Cardiac fibroblast (primary cell): ENCODE measurements at regions not wholly inside any gene's neighbourhood (a gene's known extent, or its start where the extent isn't known, plus 50 kb on each side); places are given as distances from the start of the nearest gene placed in this dataset.

ENCODE experiments used
- DNase-seq, 2 donors: peaks; one replicate each; pipeline versions ENCODE4 v3.0.0 to v3.0.0-alpha.2; 2010; ENCODE audit warnings: low read depth in 2 of 2
- H3K4me3 ChIP-seq, 2 donors: replicated peaks in 1 of 2; 1 replicate in 1 of 2; 2 replicates in 1 of 2; pipeline ENCODE4 v1.5.1; 2011; ENCODE audit warnings: low read depth in 2 of 2, low read length in 2 of 2, mild to moderate bottlenecking in 2 of 2, moderate library complexity in 1 of 2
- TF ChIP-seq, protein P1 (sequence below): IDR thresholded peaks from one replicate; pipeline ENCODE4 v1.5.1; 2011; ENCODE audit warnings: low read depth, mild to moderate bottlenecking, low read length, inconsistent platforms

DNA sequence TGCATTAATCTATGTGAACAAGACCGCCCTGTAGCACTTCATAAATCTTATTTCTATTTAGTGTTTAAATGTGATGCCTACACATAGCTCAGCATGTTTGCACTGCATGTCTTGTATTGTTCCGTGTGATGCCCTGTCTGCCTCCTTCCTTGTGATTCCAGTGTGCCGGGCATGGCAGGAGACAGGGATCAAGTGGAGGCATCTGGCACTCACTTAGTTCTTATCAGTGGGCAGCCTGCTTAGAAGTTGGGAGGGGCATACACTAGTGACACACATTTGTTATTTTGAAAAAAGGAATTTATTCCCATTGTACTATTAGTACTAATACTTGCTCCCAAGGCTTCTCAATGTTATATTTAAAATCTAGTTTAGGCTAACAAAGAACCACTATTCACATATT is 176.4 kb downstream of the KCNA5 start:
- DNase-seq, result no peak
- H3K4me3 ChIP-seq, result no peak overlapping the region
- TF ChIP-seq, protein P1, sequence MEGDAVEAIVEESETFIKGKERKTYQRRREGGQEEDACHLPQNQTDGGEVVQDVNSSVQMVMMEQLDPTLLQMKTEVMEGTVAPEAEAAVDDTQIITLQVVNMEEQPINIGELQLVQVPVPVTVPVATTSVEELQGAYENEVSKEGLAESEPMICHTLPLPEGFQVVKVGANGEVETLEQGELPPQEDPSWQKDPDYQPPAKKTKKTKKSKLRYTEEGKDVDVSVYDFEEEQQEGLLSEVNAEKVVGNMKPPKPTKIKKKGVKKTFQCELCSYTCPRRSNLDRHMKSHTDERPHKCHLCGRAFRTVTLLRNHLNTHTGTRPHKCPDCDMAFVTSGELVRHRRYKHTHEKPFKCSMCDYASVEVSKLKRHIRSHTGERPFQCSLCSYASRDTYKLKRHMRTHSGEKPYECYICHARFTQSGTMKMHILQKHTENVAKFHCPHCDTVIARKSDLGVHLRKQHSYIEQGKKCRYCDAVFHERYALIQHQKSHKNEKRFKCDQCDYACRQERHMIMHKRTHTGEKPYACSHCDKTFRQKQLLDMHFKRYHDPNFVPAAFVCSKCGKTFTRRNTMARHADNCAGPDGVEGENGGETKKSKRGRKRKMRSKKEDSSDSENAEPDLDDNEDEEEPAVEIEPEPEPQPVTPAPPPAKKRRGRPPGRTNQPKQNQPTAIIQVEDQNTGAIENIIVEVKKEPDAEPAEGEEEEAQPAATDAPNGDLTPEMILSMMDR, result no peak

DNA sequence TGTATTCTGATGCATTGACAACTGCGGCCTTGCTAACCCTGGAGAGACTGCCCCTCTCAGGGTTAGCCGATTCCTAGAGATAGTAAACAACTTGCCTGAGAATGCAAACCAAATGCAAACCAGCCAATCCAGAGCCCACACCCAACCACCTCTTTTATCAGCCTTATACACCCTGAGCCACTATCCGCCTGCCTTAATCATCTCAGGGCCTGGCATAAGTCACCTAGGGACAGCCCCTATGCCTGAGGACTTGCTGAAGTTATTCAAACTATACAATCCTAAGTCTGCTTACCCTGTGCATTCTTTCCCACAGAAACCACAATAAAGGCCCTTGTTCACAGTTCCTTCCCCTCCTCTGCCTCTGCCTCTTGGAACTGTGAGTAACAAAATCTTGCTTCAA is 177.2 kb downstream of the KCNA5 start:
- no peak overlapping the region for H3K4me3 ChIP-seq
- TF ChIP-seq, protein P1, result no peak
- DNase-seq, result no peak

DNA sequence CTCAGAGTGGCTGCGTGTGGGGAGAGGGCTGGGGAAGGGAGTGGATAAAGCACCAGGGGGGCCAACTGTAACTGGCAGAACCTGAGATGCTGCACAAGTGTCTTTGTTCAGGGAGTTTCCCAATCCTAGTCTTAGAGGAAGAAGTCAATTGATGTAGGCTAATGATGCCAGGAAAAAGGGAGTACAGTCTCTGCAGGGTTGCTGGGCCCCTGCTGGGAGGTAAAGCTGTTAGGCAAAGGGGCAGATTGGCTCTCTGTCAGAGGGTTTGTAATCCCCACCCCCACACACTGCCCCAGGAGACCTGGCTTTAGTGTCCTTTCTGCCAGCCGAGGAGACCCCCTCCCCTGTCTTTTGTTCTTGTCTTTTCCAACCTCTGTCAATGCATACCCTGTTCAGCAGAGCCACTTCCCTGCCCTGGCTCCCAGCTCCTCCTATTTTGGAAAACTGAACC is 178.4 kb downstream of the KCNA5 start:
- H3K4me3 ChIP-seq, result no peak overlapping the region
- TF ChIP-seq, protein P1, result no peak
- no peak for DNase-seq

DNA sequence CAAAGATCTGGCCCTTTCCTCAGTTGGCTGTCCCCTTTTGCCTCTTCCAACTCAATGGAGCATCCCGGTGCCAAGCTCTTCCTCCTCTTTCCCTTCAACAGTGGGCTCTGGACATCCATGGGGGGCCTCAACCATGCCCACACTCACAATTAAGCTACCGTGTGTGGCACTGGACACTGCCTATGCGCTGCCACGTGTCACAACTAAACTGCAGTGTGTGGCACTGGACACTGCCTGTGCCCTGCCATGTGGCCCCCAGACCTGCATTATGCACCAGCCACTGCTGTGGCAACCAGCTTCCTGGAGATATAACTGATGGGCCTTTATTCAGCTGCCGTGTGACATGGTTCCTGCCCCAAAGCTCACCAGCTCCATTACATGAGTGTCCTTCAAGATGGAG is 179.1 kb downstream of the KCNA5 start:
- TF ChIP-seq, protein P1, result no peak
- no peak for DNase-seq
- H3K4me3 ChIP-seq, result no peak overlapping the region

DNA sequence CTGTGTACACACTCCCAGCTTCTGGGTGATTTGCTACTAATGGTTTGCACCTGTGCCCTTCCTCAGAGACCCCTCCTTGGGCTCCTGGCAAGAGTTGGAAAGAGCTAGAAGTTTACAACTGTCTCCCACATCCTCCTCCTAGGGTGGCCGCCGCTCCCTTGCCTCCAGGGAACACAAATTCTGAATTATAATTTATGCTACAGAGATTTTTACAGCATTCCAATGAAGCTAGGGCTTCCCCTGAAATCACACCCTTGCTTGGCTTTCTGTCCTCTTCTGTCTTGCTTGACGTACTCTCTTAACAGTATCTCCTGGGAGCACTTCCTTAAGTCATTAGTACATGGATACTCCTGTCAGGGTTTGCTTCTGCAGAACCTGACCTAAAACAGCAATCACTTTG is 180.2 kb downstream of the KCNA5 start:
- H3K4me3 ChIP-seq, result no peak overlapping the region
- TF ChIP-seq, protein P1, result no peak
- DNase-seq, result no peak

DNA sequence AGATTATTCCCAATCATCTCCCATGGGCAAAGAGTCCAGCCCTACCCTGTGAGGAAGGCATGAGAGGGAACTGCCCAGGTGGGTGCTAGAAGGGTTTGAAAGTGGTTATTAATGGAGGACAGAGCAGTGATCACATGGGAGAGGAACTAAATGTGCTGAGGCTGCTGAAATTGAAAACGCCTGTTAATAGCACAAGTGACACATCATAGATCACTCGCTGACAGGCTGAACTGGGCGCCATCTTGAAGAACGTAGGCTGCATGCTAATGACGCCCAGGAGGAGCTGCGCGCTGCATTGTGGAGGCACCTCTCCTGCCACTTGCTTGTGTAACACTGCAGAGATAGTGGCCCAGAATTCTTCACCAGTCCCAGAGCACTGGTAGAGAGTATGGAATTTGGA is 182.9 kb downstream of the KCNA5 start:
- no peak overlapping the region for H3K4me3 ChIP-seq
- no peak for DNase-seq
- TF ChIP-seq, protein P1, result no peak

DNA sequence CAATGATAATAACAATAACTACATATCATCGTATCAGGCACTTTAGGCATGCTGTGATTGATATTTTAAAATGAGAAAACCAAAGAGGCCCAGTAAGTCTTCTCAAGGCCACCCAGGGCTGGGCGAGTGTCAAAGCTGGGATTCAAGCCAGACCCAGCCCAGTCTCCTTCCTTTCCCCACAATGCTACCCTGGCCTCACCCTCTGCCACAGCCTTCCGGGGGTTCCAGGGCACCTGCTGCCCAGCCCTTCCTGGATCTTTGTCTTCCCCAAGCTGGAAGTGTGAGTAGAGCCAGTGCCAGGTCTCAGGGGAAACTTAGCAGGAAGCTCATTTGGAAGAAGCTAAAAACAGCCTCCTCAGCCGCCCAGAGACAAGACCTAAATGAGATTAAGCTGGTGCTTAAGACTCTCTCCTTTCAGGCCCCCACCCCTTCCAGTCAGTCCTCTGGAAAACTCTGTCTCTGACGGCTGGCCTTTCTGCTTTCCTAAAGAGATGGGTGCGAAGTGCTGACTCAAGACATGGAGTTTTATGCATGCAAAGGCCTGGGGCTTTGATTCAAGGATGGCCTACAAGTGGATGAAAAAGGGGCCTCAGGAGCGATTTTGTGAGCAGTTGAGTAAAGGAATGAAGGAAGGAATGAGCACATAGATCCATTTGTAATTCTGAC is 184.2 kb downstream of the KCNA5 start:
- H3K4me3 ChIP-seq, result no peak overlapping the region
- no peak for DNase-seq
- TF ChIP-seq, protein P1, result no peak
